Tibial nerve (tissue), 4 donors: ENCODE measurements at regions not wholly inside any gene's neighbourhood (a gene's known extent, or its start where the extent isn't known, plus 50 kb on each side); places are given as distances from the start of the nearest gene placed in this dataset.

Experiments
- CTCF ChIP-seq, 5 experiments: fragments of 200-600 bp in 3 of 5; fragments of 450-650 bp in 2 of 5; sonication (generic) in 3 of 5; IDR thresholded peaks; one replicate each; pipeline ENCODE4 v1.5.1; 2016 to 2019; ENCODE audit warnings: antibody characterized with exemption in 5 of 5, mild to moderate bottlenecking in 3 of 5, moderate library complexity in 2 of 5
- EP300 ChIP-seq, 2 donors: sonication (generic); formaldehyde crosslinking; IDR thresholded peaks; one replicate each; pipeline ENCODE4 v1.6.1; 2017; ENCODE audit warnings: antibody characterized with exemption in 2 of 2, mild to moderate bottlenecking in 1 of 2
- POLR2A ChIP-seq, 2 donors: fragments of 450-650 bp; IDR thresholded peaks; one replicate each; pipeline ENCODE4 v1.6.1; 2017; ENCODE audit warnings: antibody characterized with exemption in 2 of 2, mild to moderate bottlenecking in 2 of 2, moderate library complexity in 2 of 2

- no peak for TF ChIP-seq CTCF (IDR thresholded peaks at IDR 0.05)
- TF ChIP-seq EP300 (IDR thresholded peaks at IDR 0.05) = no peak
- no peak for TF ChIP-seq POLR2A (IDR thresholded peaks at IDR 0.05)
These were observed 1180.0 kb upstream of the TENM4 start for GRCh38 chr11:80620867-80621266.
